A673 (cell line): ENCODE measurements at regions not wholly inside any gene's neighbourhood (a gene's known extent, or its start where the extent isn't known, plus 50 kb on each side); places are given as distances from the start of the nearest gene placed in this dataset.
"Not testable (repeated sequence)": the region's sequence is repeated elsewhere in the genome, so short reads cannot be mapped to it uniquely, and the experiment has no call there.

Source experiments
- BruUV-seq: library from RNA; stranded (reverse); fragments of 400-500 nt; replicated peaks from 2 replicates; lab custom pipeline; 2021; lab: Mats Ljungman, UMichigan
- CTCF ChIA-PET: fragments of 300-600 bp; sonication (Branson Sonifier 250); formaldehyde crosslinking; loops from one replicate; lab custom pipeline; 2022; ENCODE audit warnings: antibody characterized with exemption; lab: Charles Lee
- POLR2A ChIA-PET: fragments of 300-600 bp; sonication (Branson Sonifier 250); formaldehyde crosslinking; loops from one replicate; lab custom pipeline; 2022; ENCODE audit warnings: antibody characterized with exemption; ENCODE audit not compliant: low non-redundant PET; lab: Charles Lee
- DNase-seq: peaks from one replicate; pipeline ENCODE4 v3.0.0-alpha.2; 2015; ENCODE audit warnings: low spot score
- H3K27ac ChIP-seq: fragments of 200-600 bp; sonication (generic); 2 replicates; pipeline ENCODE4 v1.5.1; 2016; ENCODE audit warnings: mixed run types, low read depth, mild to moderate bottlenecking, mixed read lengths, antibody characterized with exemption, low read length; ENCODE audit not compliant: poor library complexity, severe bottlenecking
- H3K27me3 ChIP-seq: fragments of 200-600 bp; sonication (generic); replicated peaks from 2 replicates; pipeline ENCODE4 v1.6.1; 2017; ENCODE audit warnings: mixed run types, low read depth, mild to moderate bottlenecking, mixed read lengths, antibody characterized with exemption, low read length; ENCODE audit not compliant: insufficient read depth, poor library complexity
- H3K36me3 ChIP-seq: fragments of 200-600 bp; sonication (generic); 2 replicates; pipeline ENCODE4 v1.6.1; 2016; ENCODE audit warnings: mixed run types, mild to moderate bottlenecking, mixed read lengths, antibody characterized with exemption, low read length; ENCODE audit not compliant: insufficient read depth, poor library complexity, severe bottlenecking
- H3K4me1 ChIP-seq: fragments of 200-600 bp; sonication (generic); 2 replicates; pipeline ENCODE4 v1.6.1; 2017; ENCODE audit warnings: mixed run types, mild to moderate bottlenecking, mixed read lengths, antibody characterized with exemption, low read length; ENCODE audit not compliant: insufficient read depth, poor library complexity, severe bottlenecking
- H3K4me3 ChIP-seq: fragments of 200-600 bp; sonication (generic); 2 replicates; pipeline ENCODE4 v1.5.1; 2016; ENCODE audit warnings: low read depth, mixed run types, mild to moderate bottlenecking, mixed read lengths, low read length; ENCODE audit not compliant: poor library complexity, severe bottlenecking
- H3K9me3 ChIP-seq: fragments of 200-600 bp; sonication (generic); 2 replicates; pipeline ENCODE4 v1.6.1; 2016; ENCODE audit warnings: mixed run types, low read depth, mild to moderate bottlenecking, mixed read lengths, antibody characterized with exemption, low read length; ENCODE audit not compliant: poor library complexity, severe bottlenecking
- EZH2 ChIP-seq: fragments of 200-600 bp; sonication (generic); IDR thresholded peaks from 2 replicates; pipeline ENCODE4 v1.6.1; 2017; ENCODE audit warnings: borderline replicate concordance, low read depth, mild to moderate bottlenecking, mixed read lengths, antibody characterized with exemption, low read length; ENCODE audit not compliant: poor library complexity, severe bottlenecking
- intact Hi-C: fragments of 100-400 bp; cut with micrococcal nuclease; formaldehyde crosslinking; loops from one replicate; pipeline ENCODE4 v1.10.0; 2022; ENCODE audit not compliant: unreplicated experiment
- TF ChIP-seq, protein P1 (sequence below): fragments of 300-800, 200-600 bp; sonication (generic); conservative IDR thresholded peaks from 2 replicates; pipeline ENCODE4 v1.5.1; 2017; ENCODE audit warnings: low read depth, mild to moderate bottlenecking, antibody characterized with exemption, low read length, moderate library complexity, mixed read lengths

DNA sequence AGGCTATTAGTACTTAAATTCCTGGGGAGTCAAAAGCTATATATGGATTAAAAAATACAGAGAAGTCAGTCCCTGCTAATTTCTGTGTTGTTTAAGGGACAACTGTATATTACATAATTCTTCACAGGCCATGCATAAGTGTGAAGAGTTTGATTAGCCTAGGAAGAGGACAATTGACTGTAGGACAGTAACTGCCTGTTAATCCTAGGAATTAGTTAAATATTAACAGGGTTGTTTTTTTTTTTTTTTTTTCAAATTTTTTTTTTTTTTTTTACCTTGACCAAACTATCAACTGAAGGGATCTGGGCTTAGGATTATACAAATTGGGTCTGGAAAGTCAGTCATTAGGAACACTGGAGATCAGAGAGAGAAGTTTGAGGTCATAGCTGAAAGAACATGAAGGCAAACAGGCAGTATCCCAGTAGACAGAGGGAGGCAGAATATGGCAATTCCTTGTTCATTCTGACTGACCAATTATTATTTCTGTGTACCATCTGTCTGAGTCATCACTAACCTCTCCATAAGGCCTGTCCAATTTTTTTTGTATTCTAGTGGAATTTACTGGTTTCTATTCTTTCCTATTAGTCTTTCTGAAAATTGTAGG, 1139.2 kb downstream of the SORCS1 start:
- ChIA-PET CTCF (no interaction called here), POLR2A (no interaction called here)
- Histone ChIP-seq H3K9me3 (no peaks in the 10 kb centered on the region), H3K27ac (no peak overlapping the region), H3K4me3 (no peak overlapping the region), H3K4me1 (no peaks in the 10 kb centered on the region), H3K36me3 (no peaks in the 10 kb centered on the region), H3K27me3 (no peaks in the 10 kb centered on the region)
- TF ChIP-seq, protein P1, sequence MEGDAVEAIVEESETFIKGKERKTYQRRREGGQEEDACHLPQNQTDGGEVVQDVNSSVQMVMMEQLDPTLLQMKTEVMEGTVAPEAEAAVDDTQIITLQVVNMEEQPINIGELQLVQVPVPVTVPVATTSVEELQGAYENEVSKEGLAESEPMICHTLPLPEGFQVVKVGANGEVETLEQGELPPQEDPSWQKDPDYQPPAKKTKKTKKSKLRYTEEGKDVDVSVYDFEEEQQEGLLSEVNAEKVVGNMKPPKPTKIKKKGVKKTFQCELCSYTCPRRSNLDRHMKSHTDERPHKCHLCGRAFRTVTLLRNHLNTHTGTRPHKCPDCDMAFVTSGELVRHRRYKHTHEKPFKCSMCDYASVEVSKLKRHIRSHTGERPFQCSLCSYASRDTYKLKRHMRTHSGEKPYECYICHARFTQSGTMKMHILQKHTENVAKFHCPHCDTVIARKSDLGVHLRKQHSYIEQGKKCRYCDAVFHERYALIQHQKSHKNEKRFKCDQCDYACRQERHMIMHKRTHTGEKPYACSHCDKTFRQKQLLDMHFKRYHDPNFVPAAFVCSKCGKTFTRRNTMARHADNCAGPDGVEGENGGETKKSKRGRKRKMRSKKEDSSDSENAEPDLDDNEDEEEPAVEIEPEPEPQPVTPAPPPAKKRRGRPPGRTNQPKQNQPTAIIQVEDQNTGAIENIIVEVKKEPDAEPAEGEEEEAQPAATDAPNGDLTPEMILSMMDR, result no peak
- no peak for TF ChIP-seq EZH2
- intact Hi-C loops, result no loop called here
- no peak for DNase-seq
- no TSS peak for BruUV-seq

DNA sequence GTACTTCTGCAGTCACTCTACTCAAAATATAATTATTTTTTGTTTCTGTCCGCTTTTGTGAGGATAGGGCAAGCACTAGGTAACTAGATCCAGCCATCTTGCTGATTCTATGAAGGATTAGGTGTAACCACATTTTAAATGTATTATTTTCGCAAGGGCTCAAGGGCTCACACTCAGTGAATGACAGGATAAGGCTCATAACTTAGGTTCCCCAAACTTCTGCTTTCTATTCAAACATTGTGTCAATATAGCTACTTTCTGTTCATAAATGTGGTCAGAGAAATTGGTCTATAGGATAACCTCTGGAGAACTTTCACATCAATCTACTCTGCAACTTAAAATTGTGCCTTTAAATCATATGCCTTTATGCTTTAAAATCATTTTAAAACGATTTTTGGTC, 1141.2 kb downstream of the SORCS1 start:
- CTCF ChIA-PET, result no interaction called here
- no TSS peak for BruUV-seq
- no peaks in the 10 kb centered on the region for H3K4me1 ChIP-seq
- H3K27me3 ChIP-seq, result no peaks in the 10 kb centered on the region
- POLR2A ChIA-PET, result no interaction called here
- H3K36me3 ChIP-seq, result no peaks in the 10 kb centered on the region
- H3K4me3 ChIP-seq, result no peak overlapping the region
- TF ChIP-seq, protein P1, result no peak
- no peak for DNase-seq
- H3K9me3 ChIP-seq, result no peaks in the 10 kb centered on the region
- H3K27ac ChIP-seq, result no peak overlapping the region
- intact Hi-C loops, result no loop called here

DNA sequence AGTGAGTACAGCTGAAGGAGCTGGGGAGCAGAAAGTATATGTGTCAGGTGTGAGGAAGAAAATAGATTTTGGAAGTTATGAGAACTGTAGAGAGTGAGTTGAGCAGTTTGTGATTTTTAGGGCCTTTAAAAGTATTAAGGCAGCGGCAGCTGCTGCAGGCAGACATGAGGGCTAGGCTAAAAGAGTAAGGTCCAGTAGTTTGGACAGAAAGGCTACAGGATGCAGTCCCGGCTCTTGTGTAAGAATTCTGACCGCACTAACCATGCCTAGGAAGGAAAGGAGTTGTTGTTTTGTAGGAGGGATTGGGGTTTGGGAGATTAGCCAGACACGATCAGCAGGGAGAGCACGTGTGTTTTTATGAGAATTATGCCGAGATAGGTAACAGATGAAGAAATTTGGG, 1144.9 kb downstream of the SORCS1 start:
- POLR2A ChIA-PET, result not testable (repeated sequence)

DNA sequence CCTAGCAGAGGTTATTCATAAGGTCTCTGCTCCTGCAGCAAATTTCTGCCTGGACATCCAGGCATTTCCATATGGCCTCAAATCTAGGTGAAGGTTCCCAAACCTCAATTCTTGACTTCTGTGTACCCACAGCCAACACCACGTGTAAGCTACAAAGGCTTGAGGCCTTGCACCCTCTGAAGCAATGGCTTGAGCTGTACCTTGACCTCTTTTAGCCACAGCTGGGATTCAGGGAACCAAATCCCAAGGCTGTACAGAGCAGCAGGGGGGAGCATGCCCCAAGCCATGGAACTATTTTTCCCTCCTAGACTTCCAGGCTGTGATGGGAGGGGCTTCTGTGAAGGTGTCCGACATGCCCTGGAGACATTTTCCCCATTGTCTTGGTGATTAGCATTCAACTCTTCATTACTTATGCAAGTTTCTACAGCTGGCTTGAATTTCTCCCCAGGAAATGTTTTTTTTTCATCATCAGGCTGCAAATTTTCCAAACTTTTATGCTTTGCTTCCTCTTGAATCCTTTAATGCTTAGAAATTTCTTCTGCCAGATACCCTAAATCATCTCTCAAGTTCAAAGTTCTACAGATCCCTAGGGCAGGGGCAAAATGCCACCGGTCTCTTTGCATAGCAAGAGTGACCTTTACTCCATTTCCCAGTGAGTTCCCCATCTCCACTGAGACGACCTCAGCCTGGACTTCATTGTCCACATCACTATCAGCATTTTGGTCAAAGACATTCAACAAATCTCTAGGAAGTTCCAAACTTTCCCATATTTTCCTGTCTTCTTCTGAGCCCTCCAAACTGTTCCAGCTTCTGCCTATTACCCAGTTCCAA, 1148.9 kb downstream of the SORCS1 start:
- H3K4me1 ChIP-seq, BruUV-seq: not testable (repeated sequence)

More for the DNA sequence above, 1144.9 kb downstream of the SORCS1 start:
- CTCF ChIA-PET, H3K27ac ChIP-seq, H3K27me3 ChIP-seq, DNase-seq, intact Hi-C loops, H3K4me3 ChIP-seq, BruUV-seq, H3K9me3 ChIP-seq, H3K4me1 ChIP-seq, H3K36me3 ChIP-seq: not testable (repeated sequence)

More for the DNA sequence above, 1148.9 kb downstream of the SORCS1 start:
- H3K27ac ChIP-seq, H3K36me3 ChIP-seq, H3K9me3 ChIP-seq, intact Hi-C loops, CTCF ChIA-PET, H3K4me3 ChIP-seq, H3K27me3 ChIP-seq, POLR2A ChIA-PET: not testable (repeated sequence)
- DNase-seq, result peak; percentile 14
